Activated CD8-positive, alpha-beta T cell treated with anti-CD3 and anti-CD28 coated beads for 36 hours (primary cell): ENCODE measurements at regions not wholly inside any gene's neighbourhood (a gene's known extent, or its start where the extent isn't known, plus 50 kb on each side); places are given as distances from the start of the nearest gene placed in this dataset.

ENCODE experiments used
- ATAC-seq: fragments of 200-7000 bp; cut with Tn5 transposase; one replicate; pipeline ENCODE4 v1.10.0; 2021; ENCODE audit warnings: mild to moderate bottlenecking, moderate library complexity
- CTCF ChIA-PET: fragments of 350-600 bp; sonication (Branson Sonifier 250); formaldehyde crosslinking; loops from one replicate; lab custom pipeline; 2021; ENCODE audit warnings: antibody characterized with exemption; lab: Charles Lee
- POLR2A ChIA-PET: fragments of 350-600 bp; sonication (Branson Sonifier 250); formaldehyde crosslinking; loops from one replicate; lab custom pipeline; 2021; ENCODE audit warnings: antibody characterized with exemption; lab: Charles Lee
- DNase-seq: peaks from one replicate; pipeline ENCODE4 v3.0.0-alpha.2; 2020
- H3K27ac Mint-ChIP-seq: one replicate; pipeline ENCODE4 v1.8.0; 2021; ENCODE audit warnings: mild to moderate bottlenecking, mixed read lengths
- H3K27me3 Mint-ChIP-seq: one replicate; pipeline ENCODE4 v1.8.0; 2021; ENCODE audit warnings: mixed read lengths
- H3K36me3 Mint-ChIP-seq: one replicate; pipeline ENCODE4 v1.8.0; 2021; ENCODE audit warnings: low read depth, mixed read lengths
- H3K4me1 Mint-ChIP-seq: one replicate; pipeline ENCODE4 v1.8.0; 2021; ENCODE audit warnings: low read depth, mixed read lengths
- H3K4me3 Mint-ChIP-seq: one replicate; pipeline ENCODE4 v1.8.0; 2021; ENCODE audit warnings: mild to moderate bottlenecking, moderate library complexity, mixed read lengths
- H3K9me3 Mint-ChIP-seq: one replicate; pipeline ENCODE4 v1.8.0; 2021; ENCODE audit warnings: mixed read lengths
- intact Hi-C: fragments of 100-400 bp; cut with micrococcal nuclease; formaldehyde crosslinking; loops from one replicate; pipeline ENCODE4 v1.10.0; 2022
- TF ChIP-seq, protein P1 (sequence below): fragments of 200-600 bp; IDR thresholded peaks from one replicate; pipeline ENCODE4 v1.8.0; 2022; ENCODE audit warnings: antibody characterized with exemption, mild to moderate bottlenecking

DNA sequence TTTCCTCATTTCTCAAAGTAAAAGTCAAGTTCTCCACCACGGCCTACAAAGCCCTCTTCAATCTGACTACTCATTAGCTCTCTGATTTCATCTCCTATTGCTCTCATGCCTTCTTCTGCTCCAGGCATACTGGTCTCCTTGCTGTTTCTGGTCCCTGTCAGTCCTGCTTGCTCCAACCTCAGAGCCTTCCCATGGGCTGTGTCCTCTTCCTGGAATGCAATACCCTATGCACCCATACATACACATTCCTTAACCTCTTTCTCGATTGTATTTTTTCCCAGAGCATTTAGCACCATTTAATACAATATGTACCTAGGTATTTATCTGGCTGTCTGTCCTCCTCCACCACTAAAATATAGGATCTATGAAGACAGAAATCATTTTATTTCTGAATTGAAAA is 385.2 kb downstream of the GASK1B start:
- Mint-ChIP-seq H3K36me3 (no peaks in the 10 kb centered on the region), H3K27ac (no peak overlapping the region), H3K4me3 (no peak overlapping the region), H3K9me3 (no peaks in the 10 kb centered on the region), H3K27me3 (no peaks in the 10 kb centered on the region), H3K4me1 (no peaks in the 10 kb centered on the region)
- ChIA-PET CTCF (no interaction called here), POLR2A (no interaction called here)
- DNase-seq (no peak), ATAC-seq (no peak)
- TF ChIP-seq, protein P1, sequence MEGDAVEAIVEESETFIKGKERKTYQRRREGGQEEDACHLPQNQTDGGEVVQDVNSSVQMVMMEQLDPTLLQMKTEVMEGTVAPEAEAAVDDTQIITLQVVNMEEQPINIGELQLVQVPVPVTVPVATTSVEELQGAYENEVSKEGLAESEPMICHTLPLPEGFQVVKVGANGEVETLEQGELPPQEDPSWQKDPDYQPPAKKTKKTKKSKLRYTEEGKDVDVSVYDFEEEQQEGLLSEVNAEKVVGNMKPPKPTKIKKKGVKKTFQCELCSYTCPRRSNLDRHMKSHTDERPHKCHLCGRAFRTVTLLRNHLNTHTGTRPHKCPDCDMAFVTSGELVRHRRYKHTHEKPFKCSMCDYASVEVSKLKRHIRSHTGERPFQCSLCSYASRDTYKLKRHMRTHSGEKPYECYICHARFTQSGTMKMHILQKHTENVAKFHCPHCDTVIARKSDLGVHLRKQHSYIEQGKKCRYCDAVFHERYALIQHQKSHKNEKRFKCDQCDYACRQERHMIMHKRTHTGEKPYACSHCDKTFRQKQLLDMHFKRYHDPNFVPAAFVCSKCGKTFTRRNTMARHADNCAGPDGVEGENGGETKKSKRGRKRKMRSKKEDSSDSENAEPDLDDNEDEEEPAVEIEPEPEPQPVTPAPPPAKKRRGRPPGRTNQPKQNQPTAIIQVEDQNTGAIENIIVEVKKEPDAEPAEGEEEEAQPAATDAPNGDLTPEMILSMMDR, result no peak
- intact Hi-C loops, result no loop called here

DNA sequence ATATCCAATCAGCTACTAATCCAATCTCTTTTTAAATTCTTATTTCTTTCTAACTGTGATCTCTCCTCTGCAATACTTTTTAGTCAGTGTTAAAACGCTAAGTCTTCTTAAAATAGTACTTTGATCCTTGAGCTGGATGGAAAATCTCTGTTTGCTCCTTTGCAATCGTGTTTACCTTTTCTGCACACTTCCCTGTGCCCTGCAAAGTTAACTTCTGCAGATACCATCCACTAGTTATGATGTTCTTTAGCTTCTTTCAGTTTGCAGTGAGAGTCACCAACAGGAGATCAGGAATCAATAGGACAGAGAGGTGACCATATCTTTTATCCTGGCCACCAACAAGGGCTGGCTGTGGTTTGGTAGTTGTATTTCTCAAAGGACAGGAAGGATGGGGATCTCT is 391.5 kb downstream of the GASK1B start:
- no peaks in the 10 kb centered on the region for H3K27me3 Mint-ChIP-seq
- no peaks in the 10 kb centered on the region for H3K36me3 Mint-ChIP-seq
- POLR2A ChIA-PET, result no interaction called here
- no peaks in the 10 kb centered on the region for H3K4me1 Mint-ChIP-seq
- H3K4me3 Mint-ChIP-seq, result no peak overlapping the region
- no peak overlapping the region for H3K27ac Mint-ChIP-seq
- DNase-seq (no peak), ATAC-seq (no peak)
- TF ChIP-seq, protein P1, result no peak
- CTCF ChIA-PET, result no interaction called here
- H3K9me3 Mint-ChIP-seq, result no peaks in the 10 kb centered on the region
- intact Hi-C loops, result no loop called here

GRCh38 chr4:157779081-157779480 is 393.7 kb downstream of the GASK1B start:
- Mint-ChIP-seq H3K9me3 (no peaks in the 10 kb centered on the region), H3K27ac (no peak overlapping the region), H3K4me1 (no peaks in the 10 kb centered on the region), H3K4me3 (no peak overlapping the region), H3K36me3 (no peaks in the 10 kb centered on the region), H3K27me3 (no peaks in the 10 kb centered on the region)
- DNase-seq, result no peak
- TF ChIP-seq, protein P1, result no peak
- intact Hi-C loops, result no loop called here
- ChIA-PET POLR2A (no interaction called here), CTCF (no interaction called here)
- no peak for ATAC-seq

GRCh38 chr4:157776930-157777528 is 395.8 kb downstream of the GASK1B start:
- no peak for DNase-seq
- no peaks in the 10 kb centered on the region for H3K36me3 Mint-ChIP-seq
- H3K9me3 Mint-ChIP-seq, result no peaks in the 10 kb centered on the region

GRCh38 chr4:157775971-157776370 is 396.9 kb downstream of the GASK1B start:
- Mint-ChIP-seq H3K4me1 (no peaks in the 10 kb centered on the region), H3K27me3 (no peaks in the 10 kb centered on the region), H3K4me3 (no peak overlapping the region), H3K27ac (no peak overlapping the region), H3K36me3 (no peaks in the 10 kb centered on the region), H3K9me3 (no peaks in the 10 kb centered on the region)
- no peak for DNase-seq
- ChIA-PET POLR2A (no interaction called here), CTCF (no interaction called here)
- ATAC-seq, result no peak
- TF ChIP-seq, protein P1, result no peak
- intact Hi-C loops, result no loop called here

More at GRCh38 chr4:157776930-157777528, 395.8 kb downstream of the GASK1B start:
- TF ChIP-seq, protein P1, result no peak
- no peak overlapping the region for H3K4me3 Mint-ChIP-seq
- H3K27ac Mint-ChIP-seq, result no peak overlapping the region
- no peaks in the 10 kb centered on the region for H3K27me3 Mint-ChIP-seq
- no peaks in the 10 kb centered on the region for H3K4me1 Mint-ChIP-seq
- ChIA-PET POLR2A (no interaction called here), CTCF (no interaction called here)
- intact Hi-C loops, result no loop called here
- ATAC-seq, result no peak
